IPS-15b (cell line): ENCODE measurements at regions not wholly inside any gene's neighbourhood (a gene's known extent, or its start where the extent isn't known, plus 50 kb on each side); places are given as distances from the start of the nearest gene placed in this dataset.

Experiments used
- H3K27me3 ChIP-seq: one replicate; pipeline ENCODE4 v1.6.1; 2013; ENCODE audit warnings: low read length; ENCODE audit not compliant: control insufficient read depth, insufficient read depth
- H3K36me3 ChIP-seq: one replicate; pipeline ENCODE4 v1.6.1; 2013; ENCODE audit warnings: low read length; ENCODE audit not compliant: control insufficient read depth, insufficient read depth
- H3K4me1 ChIP-seq: one replicate; pipeline ENCODE4 v1.6.1; 2013; ENCODE audit warnings: mild to moderate bottlenecking, low read length; ENCODE audit not compliant: control insufficient read depth, insufficient read depth
- H3K4me3 ChIP-seq: one replicate; pipeline ENCODE4 v1.5.1; 2013; ENCODE audit warnings: low read depth, low read length
- H3K9ac ChIP-seq: one replicate; pipeline ENCODE4 v1.6.1; 2013; ENCODE audit warnings: low read depth, mild to moderate bottlenecking, low read length
- H3K9me3 ChIP-seq: one replicate; pipeline ENCODE4 v1.6.1; 2013; ENCODE audit warnings: mild to moderate bottlenecking, low read length; ENCODE audit not compliant: control insufficient read depth, insufficient read depth

DNA sequence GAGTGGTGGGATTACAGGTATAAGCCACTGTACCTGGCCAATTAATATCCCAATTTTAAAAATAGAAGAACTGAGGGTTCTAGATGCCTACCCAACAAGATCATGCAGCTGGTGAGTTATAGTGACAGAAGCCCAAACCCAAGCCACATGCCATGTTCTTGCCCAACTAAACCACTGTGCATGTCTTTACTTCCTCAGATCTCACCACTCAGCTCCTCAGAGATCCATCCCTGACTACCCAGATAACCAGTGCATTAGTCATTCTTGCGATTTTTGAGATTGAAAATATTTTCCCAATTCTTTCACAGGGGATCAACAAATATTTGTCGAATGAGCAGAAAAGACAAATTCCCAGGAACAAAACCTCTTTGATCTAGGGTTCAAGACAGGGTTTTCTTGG lies 303.1 kb downstream of the CBLN1 start:
- H3K9ac ChIP-seq = no peak overlapping the region
- no peaks in the 10 kb centered on the region for H3K27me3 ChIP-seq
- H3K4me1 ChIP-seq = no peaks in the 10 kb centered on the region
- H3K4me3 ChIP-seq = no peak overlapping the region
- no peaks in the 10 kb centered on the region for H3K36me3 ChIP-seq
- H3K9me3 ChIP-seq = no peaks in the 10 kb centered on the region

DNA sequence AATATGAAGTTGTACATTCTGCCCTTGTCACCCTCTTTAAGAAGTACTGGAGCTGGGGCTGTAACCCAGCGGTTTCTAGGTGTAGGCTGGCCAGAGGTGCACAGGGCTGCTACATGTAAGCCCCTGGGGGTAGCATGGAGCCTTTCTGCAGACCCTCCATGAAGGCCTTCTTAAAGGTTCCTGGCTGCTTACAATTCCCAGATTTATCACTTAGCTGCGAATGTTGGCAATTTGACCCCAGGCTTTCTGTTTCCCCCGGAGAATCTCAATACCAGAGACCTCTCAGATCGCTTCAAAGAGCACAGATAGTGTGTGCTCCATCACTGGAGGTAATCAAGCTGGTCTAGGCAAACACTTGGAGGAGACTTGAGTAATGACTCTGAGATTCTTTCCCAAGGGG lies 309.4 kb downstream of the CBLN1 start:
- Histone ChIP-seq H3K27me3 (no peaks in the 10 kb centered on the region), H3K9me3 (no peaks in the 10 kb centered on the region), H3K4me3 (no peak overlapping the region), H3K9ac (no peak overlapping the region), H3K36me3 (no peaks in the 10 kb centered on the region), H3K4me1 (no peaks in the 10 kb centered on the region)

DNA sequence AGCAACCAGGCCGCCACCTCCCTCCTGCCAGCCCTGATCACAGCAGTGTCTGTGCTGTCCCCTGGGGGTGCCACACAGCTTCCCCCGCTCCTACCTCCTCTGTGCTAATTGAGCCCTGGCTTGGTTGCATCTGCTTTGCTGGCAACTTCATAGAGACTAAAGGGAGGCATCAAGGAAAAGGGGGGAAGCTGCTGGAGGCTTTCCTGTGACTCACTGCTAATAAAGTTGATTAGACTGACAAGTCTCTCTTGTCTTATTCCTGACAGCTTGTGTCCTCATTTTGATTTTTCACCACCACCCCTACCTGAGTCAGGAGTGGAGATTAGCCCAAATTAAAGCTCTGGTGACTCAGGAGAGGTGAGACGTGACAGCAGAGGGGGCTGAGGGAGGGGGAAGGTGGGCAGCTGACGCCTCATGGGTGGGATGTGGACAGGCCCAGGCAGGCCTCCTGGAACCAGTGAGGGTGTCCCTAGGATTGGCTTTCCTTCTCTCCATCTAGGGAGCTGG lies 310.0 kb downstream of the CBLN1 start:
- H3K27me3 ChIP-seq = no peaks in the 10 kb centered on the region
- H3K4me1 ChIP-seq = no peaks in the 10 kb centered on the region
- H3K4me3 ChIP-seq = no peak overlapping the region
- H3K36me3 ChIP-seq = no peaks in the 10 kb centered on the region
- no peaks in the 10 kb centered on the region for H3K9me3 ChIP-seq
- H3K9ac ChIP-seq = no peak overlapping the region

DNA sequence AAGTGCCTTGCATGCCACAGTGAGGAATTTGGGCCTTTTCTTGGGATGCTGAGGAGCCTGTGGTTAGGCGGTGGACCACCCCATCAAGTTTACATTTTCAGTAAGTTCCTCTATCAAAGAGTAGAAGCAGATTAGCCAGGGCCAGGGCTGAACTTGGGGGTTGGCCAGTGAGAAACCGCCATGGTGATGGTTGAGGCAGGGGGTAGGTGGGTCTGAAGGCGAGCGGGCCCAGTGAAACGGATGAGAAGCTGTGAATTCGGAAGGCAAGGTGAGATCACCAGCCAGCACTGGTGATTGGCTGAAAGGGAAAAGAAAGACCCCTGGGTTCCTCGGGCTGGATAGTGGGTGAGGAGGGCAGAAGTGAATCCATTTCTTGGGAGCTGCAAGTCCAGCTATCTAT lies 311.4 kb downstream of the CBLN1 start:
- H3K36me3 ChIP-seq = no peaks in the 10 kb centered on the region
- no peaks in the 10 kb centered on the region for H3K4me1 ChIP-seq
- H3K4me3 ChIP-seq = no peak overlapping the region
- H3K9ac ChIP-seq = no peak overlapping the region
- H3K9me3 ChIP-seq = no peaks in the 10 kb centered on the region
- no peaks in the 10 kb centered on the region for H3K27me3 ChIP-seq

DNA sequence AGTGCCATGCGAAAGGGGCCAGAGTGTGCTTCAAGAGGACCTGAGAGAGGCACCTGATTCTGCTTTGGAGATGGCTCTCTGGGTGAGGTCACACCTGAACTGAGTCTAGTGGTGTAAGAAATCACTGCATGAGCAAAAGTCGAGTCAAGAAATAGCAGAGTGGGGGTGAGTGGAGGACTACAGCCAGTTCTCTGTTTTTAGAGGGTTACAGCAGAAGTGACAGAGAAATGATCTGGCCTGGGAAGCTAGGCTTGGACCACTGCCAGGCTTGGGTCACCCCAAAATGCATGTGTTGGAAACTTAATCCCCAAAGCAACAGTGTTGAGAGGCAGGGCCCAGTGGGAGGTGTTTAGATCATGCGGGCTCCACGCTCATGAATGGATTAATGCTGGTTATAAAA lies 312.0 kb downstream of the CBLN1 start:
- no peaks in the 10 kb centered on the region for H3K9me3 ChIP-seq
- H3K4me1 ChIP-seq = no peaks in the 10 kb centered on the region
- H3K36me3 ChIP-seq = no peaks in the 10 kb centered on the region
- H3K27me3 ChIP-seq = no peaks in the 10 kb centered on the region
- H3K9ac ChIP-seq = no peak overlapping the region
- no peak overlapping the region for H3K4me3 ChIP-seq

DNA sequence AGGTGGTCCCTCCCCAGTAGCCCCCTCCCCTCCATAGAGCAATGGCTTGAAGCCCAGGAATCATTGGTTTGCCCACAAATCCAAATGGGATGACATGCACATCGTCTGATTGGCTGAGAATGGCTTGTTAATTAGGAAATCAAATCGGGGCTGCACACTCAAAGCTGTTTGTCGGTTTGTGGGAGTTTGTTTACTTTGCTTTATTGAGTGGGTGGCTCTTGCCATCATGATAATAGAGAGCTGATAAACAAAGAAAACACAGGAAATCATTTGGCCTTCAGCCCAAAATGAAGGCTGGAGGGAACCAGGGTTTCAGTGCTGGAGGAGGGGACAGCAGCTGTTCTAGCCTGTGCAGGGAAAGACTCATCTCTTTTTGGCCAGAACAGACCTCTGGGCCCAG lies 316.3 kb downstream of the CBLN1 start:
- Histone ChIP-seq H3K4me3 (no peak overlapping the region), H3K9me3 (no peaks in the 10 kb centered on the region), H3K27me3 (no peaks in the 10 kb centered on the region), H3K4me1 (no peaks in the 10 kb centered on the region), H3K9ac (no peak overlapping the region), H3K36me3 (no peaks in the 10 kb centered on the region)

DNA sequence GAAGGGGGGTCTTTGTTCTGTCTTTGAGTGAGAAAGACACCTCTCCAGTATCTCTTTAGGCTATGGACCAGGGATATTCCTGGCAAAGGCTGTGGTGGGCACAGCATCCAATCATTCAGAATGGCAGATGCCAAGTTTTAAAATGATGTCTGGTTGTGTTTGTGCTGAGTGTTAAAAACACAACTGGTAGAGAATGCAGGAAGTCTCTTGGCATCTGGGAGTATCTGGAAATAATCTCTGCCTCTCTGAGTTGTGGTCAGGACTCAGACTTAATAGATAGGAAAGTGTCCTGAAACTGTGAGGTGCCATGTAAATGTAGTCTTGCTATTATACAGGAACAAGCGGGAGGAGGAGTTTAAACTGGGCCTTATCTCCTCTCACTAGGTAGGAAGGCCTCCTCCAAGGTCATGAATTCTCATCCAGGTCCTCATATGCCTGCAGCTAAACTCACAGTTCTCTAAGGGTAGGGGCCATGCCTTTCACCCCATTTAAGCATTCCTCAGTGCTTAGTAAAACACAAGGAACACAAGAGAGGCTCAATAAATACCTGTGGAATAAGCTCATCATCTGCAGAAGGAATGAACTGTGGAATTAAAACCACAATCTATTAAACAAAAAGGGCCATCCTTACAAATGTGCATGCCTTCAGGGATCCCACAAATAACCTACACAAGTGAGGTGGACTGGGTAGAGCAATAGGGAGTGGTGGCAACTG lies 317.6 kb downstream of the CBLN1 start:
- H3K4me3 ChIP-seq = no peak overlapping the region
- no peaks in the 10 kb centered on the region for H3K36me3 ChIP-seq
- H3K9me3 ChIP-seq = no peaks in the 10 kb centered on the region
- no peak overlapping the region for H3K9ac ChIP-seq
- H3K27me3 ChIP-seq = no peaks in the 10 kb centered on the region
- no peaks in the 10 kb centered on the region for H3K4me1 ChIP-seq

DNA sequence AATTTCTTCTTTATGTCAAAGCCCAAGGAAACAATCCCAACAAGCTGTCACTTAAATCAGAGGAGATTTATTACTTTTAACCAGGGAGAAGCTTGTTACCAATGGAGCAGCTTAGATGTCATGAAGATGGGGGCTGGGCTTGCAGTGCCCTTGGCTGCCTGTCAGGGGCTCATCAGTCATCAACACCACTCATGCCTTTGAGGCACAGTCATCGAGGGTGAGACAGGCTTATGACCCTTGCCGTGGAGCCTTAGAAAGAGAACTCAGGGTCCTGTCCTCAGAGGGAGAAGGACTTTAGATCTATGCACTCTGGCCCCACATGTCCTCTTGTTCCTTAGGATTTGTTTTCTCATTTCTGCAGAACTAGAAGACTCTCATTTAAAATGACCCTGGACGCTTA lies 318.3 kb downstream of the CBLN1 start:
- Histone ChIP-seq H3K36me3 (no peaks in the 10 kb centered on the region), H3K4me1 (no peaks in the 10 kb centered on the region), H3K9ac (no peak overlapping the region), H3K9me3 (no peaks in the 10 kb centered on the region), H3K4me3 (no peak overlapping the region), H3K27me3 (no peaks in the 10 kb centered on the region)

DNA sequence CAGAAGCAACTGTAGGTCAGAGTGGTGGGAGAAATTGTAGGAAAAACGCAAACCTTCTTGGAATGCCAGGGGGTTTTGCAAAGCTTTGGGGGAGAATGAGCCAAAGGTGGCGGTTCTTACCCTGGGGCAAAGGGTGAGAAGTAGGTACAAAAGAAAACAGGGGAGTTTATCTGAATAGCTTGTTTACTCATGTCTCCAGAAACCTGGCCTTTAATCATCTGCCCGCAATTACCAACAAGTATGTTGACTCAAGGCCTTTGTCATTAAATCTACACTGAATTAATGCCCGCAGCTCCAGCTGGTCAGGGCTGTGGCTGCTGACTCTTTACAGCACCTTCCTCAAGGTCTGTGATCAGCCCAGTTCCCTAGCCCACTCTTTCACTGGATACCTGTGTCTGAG lies 320.1 kb downstream of the CBLN1 start:
- no peaks in the 10 kb centered on the region for H3K27me3 ChIP-seq
- no peaks in the 10 kb centered on the region for H3K4me1 ChIP-seq
- no peak overlapping the region for H3K4me3 ChIP-seq
- H3K36me3 ChIP-seq = no peaks in the 10 kb centered on the region
- no peak overlapping the region for H3K9ac ChIP-seq
- H3K9me3 ChIP-seq = no peaks in the 10 kb centered on the region

DNA sequence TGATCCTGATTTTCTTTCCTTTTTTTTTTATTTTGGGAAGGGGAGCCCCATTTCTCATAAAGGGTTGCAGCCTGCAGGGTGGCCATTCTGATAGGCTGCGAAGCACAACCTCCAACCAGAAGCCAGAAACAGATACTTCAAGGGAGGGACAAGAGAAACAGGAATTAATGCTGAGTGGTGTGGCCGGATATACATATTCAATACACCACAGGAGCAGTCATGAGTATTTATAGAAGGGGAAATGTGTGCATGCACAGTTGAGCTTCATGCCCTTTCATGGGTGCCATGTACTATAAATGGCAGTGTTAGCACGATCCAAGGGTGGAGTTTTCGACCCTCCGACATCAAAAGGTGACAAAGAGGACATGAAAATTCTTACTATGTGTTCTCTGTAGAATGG lies 320.8 kb downstream of the CBLN1 start:
- Histone ChIP-seq H3K9ac (no peak overlapping the region), H3K9me3 (no peaks in the 10 kb centered on the region), H3K36me3 (no peaks in the 10 kb centered on the region), H3K27me3 (no peaks in the 10 kb centered on the region), H3K4me3 (no peak overlapping the region), H3K4me1 (no peaks in the 10 kb centered on the region)

DNA sequence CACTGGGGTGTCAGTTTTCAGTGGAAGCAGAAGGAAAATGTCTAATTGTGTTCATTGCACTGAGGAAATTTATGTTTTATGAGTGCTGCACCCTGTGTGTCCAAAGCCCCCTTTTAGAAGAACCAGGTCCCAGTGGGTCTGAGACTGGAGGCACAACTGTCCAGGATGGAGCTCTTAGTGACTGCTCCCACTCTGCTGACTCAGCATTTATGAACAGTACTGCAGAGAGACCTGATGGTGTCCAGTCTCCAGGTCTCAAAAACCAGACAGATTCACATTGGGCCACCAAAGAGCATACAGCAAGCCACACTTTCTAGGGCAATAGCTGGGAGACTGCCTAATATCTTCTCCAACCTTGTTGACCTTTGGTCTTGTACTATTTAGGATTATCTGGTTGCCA lies 321.9 kb downstream of the CBLN1 start:
- no peaks in the 10 kb centered on the region for H3K27me3 ChIP-seq
- no peaks in the 10 kb centered on the region for H3K4me1 ChIP-seq
- no peak overlapping the region for H3K9ac ChIP-seq
- no peaks in the 10 kb centered on the region for H3K36me3 ChIP-seq
- H3K4me3 ChIP-seq = no peak overlapping the region
- no peaks in the 10 kb centered on the region for H3K9me3 ChIP-seq

DNA sequence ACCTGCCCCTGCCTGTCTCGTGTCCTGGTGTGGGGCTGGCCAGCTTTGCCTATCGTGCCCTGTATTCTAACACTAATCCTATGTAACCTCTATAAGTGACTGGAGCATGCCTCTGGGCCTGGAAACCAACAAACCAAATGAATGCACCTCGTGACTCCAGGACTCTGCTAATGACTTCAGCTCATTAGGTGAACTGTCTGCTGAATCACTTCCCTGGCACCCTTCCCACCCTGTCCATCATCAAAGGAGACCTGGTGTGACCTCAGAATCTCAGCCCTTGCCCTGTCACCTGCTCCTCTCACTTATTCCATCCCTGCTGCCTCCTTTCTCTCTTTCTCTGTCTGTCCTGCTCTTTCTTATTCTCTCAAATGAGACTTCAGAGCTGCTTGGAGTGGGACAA lies 322.4 kb downstream of the CBLN1 start:
- Histone ChIP-seq H3K4me1 (no peaks in the 10 kb centered on the region), H3K4me3 (no peak overlapping the region), H3K27me3 (no peaks in the 10 kb centered on the region), H3K9ac (no peak overlapping the region), H3K36me3 (no peaks in the 10 kb centered on the region), H3K9me3 (no peaks in the 10 kb centered on the region)
